SK-N-DZ (cell line): ENCODE measurements at regions not wholly inside any gene's neighbourhood (a gene's known extent, or its start where the extent isn't known, plus 50 kb on each side); places are given as distances from the start of the nearest gene placed in this dataset.
A peak's percentile ranks its signal among the peaks of the same experiment; 100 is the strongest.

ENCODE experiments used
- DNase-seq: peaks from one replicate; pipeline ENCODE4 v3.0.0-alpha.2; 2015; ENCODE audit warnings: low spot score

DNA sequence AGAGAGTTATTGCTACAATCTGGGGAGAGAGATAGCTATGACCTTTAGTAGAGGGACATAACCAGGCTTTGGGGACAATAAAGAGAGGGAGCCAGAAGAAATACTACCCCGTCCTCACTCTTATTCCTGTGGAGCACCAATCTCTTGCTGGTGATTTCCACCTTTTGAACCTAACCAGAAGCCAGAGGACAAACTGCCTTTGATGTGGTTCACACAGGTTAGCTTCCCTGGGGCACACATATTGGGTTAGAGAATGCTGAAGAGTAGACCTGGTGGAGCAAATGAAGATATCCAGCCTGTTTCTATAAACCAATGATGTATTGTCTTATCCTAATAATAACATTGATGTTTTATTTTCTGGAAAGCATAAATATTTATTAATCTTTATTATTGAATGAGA is 399.3 kb downstream of the HTR7 start:
- no peak for DNase-seq

DNA sequence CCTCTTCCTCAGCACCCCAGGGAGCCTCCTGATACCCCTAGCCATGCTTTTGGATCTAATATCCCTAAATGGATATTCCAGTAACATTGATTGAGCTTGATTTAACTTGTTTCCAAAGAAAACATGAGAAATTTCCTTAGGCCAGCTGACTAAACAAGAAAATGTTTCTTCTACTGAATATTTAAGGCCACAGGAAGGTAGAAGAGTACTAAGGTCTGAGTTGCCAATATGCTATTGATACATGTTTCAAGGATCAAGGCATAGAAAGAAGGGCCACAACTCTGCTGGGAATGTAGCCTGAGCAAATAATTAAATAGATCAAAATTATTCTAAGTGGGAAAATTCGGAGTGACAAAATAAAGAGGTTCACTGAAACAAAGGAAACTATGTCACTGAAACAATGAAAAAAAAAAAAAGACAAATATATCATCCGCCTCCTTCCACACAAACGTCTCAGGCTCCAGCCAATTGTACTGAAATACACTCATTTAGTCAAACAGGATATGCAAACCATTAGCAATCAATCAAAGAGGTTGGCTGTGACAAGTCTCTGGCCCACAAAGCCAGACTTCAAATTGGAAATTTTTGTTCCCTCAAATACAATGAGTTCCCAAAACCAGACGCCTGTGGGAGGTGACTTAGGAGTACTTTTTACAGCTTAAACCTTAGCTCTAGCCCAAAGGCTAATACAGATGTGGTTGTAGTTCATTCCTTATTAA is 396.2 kb downstream of the HTR7 start:
- DNase-seq: no peak

DNA sequence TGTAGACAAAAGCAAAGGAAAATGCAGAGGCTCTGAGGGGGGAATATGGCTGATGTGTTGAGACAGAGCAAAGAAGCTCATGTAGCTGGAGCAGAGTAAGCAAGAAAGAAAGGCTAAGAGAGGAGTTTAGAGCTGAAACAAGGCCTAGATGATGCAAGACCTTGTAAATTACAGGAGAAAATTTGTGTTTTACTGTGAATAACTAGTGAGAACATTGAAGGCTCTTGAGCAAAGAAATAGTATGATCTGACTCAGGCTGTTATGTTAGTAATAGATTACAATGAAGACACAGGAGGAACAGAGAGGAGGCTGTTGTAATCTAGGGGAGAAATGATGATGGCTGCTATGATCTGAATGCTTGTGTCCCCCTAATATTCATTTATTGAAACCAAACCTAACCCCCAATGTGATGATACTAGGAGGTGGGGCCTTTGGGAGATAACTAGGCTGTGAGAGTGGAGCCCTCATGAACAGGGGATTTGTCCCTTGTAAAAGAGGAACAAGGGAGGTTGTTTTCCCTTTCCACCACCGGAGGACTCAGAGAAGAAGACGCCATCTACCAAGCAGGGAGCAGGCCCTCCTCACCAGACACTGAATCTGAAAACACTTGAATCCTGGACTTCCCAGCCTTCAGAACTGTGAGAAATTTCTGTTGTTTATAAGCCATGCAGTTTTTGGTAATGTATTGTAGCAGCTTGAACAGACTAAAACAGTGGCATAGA is 394.9 kb downstream of the HTR7 start:
- DNase-seq: no peak

DNA sequence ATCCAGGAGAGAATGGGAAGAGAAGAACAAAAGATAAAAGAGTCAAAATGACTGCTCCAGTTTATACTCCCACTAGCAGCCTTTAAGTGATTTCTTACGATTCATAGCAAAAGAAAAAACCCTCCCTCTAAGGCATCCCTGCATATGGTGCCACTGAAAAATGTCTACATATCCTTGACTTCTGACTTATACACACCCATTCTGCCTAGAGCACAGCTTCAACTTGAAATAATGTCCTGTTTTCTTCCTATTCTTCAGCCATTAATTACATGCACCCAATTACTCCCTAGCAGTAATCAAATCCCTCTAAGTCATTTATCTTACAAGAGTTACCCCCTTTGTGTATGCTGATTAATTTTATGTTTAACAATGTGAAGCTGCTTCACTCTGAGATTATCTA is 393.5 kb downstream of the HTR7 start:
- DNase-seq: no peak

DNA sequence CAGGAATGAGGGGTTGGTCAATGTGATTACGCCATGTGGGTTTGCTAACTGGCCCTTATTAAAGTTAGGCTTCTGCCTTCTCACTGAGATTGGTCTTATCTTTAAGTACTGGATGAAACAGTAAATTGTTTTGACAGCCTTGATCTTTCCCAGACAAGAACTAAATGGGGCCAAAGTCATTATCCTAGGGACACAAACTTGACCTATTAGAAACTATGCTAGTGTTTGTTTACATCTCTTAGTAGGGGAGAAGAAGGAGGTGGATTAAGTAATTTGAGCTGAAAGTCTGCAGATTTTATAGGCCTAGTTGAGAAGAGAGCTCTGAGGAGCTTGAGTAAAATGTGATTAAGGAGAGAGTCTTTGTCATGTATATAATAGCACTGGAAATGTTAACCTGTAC is 386.9 kb downstream of the HTR7 start:
- DNase-seq: peak; percentile 92

DNA sequence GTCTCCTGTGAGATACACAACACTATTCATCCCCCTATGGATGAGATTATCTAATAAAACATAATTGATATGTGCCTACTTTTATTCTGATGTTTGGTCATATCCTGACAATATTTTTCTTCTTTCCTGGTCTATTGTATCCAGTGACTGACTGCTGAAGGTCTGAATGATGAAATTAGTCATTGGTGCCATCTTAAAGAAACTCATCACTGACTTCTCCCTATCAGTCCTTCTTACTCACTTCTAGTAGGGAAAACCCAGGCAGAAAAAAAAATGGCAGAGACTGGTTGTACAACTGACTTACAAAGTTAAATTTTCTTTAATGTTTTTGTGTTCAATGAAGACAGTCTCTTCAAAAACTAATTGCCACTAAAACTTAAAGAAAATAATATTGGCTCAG is 377.4 kb downstream of the HTR7 start:
- DNase-seq: no peak

DNA sequence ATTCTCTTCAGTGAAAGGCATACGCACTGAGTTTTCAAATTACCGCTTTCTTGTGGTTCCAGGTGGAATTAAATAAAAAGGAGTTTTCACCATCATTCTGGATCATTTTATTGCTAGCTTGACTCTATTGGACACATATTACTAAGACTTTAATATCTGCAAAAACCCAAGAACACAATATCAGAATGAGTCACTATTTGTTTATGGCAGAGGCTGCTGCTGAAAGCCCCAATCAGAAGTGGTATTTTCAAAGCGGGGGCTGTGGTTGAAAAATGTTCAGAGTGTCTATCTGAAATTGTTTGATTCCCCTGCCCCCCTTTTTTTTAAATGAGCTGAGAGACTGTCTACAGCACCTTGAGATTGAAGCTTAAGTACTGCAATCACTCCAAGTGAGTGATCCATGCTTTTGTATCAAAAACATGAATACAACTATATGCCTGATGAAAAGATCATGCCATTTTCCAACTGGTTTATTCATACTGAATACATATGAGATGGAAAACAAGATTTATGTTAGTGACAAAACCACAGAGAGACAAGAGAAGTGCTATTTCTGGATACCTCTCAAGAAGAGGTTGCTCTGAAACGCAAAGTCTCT is 376.4 kb downstream of the HTR7 start:
- no peak for DNase-seq

DNA sequence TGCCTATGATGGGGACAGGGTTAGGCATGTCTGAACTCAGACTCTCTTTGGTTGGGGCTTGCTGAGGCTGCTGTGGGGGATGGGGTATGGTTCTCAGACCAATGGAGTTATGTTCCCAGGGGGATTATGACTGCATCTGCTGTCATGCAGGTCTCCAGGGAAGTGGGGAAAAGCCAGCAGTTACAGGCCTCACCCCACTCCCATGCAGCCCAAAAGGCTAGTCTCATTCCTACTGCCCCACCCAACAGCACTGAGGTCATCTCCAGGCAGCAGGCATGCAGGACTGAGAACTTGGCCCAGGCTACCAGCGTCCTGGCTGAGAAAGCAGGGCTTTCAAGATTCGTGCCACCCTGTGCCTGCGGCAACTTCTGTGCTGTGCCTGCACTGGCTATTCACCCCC is 373.3 kb downstream of the HTR7 start:
- no peak for DNase-seq

DNA sequence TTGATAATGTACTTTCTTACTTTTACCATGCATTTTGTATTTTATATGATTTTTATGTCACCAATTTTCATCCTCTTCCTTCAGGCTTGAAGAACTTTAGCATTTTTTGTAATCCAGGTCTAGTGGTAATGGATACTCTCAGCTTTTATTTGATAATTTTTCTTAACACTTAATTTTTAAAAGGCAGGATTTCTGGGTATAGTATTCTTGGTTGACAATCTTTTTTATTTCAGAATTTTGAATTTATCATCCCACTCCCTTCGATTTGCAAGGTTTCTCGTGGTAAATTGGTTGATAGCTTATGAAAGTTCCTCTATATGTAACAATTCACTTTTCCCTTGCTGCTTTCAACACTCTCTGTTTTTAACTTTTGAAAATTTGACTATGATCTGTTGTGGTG is 363.7 kb downstream of the HTR7 start:
- no peak for DNase-seq

DNA sequence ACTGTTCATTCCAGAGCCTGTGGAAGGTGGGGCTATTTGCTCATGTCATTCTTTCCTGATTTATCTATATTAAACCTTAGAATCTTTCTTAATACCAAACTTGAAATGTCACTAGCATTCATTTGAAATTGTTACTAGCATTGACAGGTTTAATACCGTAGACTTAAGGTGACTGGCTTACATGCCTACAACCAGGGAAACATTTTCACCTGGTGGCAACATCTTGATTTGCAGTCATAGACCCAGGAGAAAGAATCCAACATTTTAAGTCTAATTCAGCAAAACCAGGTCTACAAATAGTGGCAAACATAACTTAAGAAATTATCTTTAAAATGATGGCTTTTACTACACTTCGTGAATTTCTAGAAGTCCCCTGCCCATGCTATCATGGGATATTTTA is 353.7 kb downstream of the HTR7 start:
- no peak for DNase-seq

DNA sequence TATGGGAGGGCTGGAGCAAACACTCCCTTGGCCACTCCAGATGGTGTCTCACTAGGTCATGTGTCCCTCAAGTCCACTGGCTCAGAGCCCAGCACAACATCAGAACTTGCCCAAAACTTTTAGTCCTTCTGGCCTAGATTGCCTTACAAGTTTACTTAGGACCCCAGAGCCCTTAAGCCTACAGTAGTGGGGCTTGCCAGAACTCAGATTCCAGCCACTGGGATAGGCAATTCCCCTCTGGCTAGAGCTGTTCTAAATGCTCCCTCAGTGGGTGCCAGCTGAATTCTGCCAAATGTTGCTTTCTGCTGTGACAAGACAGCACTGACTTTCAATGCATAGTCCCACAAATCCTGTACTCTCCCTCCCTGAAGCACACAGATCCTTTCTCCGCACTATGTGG is 331.1 kb downstream of the HTR7 start:
- no peak for DNase-seq

DNA sequence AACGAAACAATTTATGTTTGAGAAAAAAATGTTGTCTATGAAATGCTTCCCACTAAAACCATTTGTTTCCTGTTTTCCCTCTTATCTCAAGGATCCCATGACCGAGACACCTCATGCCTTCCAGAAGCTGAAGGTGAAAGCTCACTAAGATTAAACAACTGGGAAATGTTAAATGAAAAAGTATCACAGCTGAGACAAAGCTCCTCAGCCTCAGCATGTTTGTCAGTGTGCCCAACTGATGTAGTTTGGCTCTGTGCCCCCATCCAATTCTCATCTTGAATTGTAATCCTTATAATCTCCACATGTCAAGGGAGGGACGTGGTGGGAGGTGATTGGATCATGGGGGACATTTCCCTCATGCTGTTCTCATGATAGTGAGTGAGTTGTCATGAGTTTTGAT is 327.3 kb downstream of the HTR7 start:
- DNase-seq: no peak

DNA sequence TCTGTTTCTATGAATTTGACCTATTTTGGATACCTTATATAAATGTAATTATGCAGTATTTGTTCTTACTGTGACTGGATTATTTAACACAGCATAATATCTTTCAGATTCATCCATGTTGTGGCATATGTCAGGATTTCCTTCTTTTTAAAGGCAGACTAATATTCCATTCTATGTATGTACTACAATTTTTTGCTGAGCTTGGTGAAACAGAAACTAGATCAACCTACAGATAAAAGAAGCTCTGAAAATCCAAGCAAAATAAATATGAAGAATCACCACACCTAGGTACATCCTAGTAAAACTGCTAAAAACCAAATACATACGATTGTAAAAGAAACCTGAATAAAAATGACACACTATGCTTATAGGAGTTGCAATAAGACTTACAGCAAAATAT is 300.5 kb downstream of the HTR7 start:
- no peak for DNase-seq

DNA sequence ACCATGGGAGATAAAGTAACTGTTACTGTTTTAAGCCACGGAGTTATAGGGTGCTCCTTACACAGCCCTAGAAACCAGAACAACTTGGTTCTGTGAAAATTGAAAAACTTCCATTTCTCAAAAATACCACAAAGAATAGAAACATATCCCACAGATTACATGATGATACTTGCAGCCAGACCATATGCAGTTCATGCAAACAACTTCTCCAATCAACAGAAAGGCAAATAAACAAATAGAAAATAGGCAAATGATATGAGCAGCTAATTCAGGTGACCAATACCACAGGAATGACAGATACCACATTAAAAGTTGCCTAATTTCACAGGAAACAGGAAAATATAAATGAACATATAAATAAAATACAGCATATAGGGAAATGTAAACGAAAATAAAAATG is 297.5 kb downstream of the HTR7 start:
- DNase-seq: no peak

DNA sequence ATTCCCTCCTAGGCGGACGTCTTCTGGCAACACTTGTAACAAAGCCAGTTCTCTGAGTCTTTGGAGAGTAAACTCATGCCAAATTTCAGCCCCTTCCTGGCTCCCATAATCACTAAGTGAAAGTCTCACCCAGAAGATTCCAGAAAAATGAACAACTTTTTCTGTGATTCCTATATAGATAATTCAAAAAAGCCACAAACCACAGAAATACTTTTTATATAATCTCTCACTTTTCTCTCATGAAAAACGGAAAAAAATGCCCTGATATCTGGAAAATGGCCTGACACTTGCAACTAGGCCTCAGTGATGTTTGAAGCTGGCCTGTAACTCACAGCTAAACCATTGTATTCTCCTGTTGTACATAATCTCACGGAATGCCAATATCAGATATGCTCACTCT is 296.2 kb downstream of the HTR7 start:
- no peak for DNase-seq

DNA sequence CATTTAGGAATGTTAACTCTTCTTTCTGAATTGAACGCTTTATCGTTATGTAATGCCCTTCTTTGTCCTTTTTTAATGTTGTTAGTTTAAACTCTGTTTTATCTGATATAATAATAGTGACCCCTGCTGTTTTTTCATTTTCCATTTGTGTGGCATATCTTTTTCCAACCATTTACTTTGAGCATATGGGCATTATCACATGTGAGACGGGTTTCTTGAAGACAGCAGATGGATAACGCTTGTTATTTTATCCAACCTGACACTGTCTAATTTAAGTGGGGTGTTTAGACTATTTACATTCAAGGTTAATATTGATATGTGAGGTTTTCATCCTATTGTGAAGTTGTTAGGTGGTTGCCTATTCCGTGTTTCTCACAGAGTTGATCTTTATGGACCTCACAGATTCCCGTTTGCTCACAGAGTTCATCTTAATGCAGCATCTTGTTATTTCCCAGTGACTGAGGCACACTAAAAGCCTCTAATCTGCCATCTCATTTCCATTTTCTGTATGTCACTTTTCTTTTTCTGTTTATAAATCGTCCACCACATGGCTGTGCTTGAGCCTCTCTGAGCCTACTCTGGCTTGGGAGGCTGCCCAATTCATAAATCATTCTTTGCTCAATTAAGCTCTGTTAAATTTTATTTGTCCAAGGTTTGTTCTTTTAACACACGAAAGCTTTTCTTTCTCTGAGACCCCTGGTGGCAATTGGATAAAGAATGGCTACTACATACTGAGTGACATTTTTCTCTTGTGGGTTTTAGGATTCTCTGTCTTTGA is 286.2 kb downstream of the HTR7 start:
- DNase-seq: peak; percentile 35

DNA sequence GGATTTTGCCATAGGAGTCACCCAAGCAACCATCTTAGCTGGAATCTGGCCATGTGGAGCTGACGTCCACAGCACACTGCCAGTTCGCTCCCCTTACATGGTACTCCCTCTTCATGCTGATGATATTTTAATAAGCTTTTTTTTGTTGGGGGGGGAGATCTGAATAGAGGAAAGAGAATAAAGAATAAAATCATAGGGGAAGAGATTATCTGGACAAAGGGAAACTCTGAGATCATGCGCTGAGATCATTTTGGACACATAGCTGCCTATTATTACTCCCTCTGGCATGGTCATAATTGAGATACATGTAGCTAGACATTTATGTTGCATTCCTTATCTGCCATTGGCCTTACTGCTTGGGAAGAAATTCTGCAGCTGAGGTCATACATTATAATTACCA is 282.7 kb downstream of the HTR7 start:
- DNase-seq: no peak

DNA sequence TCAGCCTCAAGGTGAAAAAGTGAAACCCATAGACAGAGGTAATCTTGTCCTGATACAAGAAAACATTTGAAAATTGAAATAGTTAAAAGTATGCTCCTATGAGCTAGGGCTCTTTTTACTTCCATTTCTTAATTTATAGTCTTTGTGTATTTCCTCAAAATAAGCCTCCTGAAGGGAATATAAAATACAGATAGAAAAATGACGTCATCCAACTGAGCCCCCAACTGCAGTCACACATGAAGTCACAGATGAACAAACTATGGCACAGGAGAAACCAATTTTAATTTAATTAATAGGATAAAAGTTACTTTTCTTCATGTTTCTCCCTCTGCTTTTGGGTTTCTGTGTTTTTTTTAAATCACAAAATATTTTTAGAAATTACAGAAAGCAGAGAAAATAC is 280.3 kb downstream of the HTR7 start:
- no peak for DNase-seq

DNA sequence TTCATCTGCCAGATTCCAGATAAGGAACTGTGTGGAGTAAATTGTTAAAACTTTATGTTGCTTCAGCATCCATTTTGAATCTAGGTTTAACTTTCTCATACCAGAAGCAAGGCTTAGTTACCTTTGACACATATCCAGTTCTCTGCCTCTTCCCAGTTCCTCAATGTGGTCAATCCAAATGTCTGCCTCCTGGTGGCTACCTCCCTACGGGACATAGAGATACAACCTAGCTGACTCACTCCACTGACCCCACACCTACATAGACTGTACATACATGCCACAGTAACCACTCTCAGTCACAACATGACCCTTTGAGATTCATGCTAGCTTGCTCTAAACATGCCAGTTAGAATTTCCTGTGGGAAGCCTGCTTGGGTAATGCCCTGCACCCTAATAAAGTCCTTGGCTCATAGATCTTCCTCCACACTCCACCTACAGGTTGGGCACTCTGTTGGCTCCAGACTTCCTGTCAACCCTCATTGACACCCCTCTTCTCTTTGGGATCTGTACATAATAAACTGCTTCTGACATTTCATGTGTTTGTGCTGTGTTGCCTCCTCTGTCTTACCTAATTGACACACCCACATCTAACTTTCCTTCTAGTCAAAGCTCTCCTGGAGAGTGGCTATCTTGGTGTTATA is 278.1 kb downstream of the HTR7 start:
- no peak for DNase-seq

DNA sequence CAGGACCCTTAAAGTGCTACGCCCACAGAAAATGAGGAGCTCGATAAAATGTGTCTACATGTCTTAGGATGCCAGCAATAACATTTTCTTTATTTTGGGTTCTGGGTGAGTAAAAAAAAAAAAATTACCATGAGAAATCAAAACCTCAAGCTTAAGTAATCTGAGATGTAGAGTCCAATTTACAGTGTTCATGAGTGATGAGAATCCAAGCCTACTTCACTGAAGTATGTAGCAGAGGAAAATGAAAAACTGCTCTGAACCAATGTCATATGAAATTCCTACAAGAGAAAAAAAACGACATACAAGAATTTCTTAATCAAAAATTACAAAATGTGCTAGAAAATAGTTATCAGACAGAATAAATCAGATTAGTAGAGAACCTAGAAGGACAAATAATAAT is 274.4 kb downstream of the HTR7 start:
- DNase-seq: no peak

DNA sequence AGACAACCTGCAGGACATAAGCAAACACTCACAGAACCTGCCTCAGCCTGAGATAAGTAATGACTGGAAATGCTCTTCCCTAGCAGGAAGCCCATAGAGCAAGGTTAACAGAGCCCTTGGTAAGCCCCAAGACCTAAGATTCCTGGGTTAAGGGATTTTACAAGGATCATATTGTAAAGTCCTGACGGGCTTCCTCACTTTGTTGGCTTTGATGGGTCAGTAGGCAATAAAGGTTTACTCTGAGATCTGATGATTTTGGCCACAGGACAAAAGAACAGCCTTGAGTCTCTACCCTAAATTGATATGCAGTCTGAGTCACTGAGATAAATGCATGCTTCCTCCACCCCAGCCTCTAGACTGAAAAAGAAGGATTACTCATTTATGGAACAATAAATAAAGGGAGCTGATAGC is 270.8 kb downstream of the HTR7 start:
- DNase-seq: no peak

DNA sequence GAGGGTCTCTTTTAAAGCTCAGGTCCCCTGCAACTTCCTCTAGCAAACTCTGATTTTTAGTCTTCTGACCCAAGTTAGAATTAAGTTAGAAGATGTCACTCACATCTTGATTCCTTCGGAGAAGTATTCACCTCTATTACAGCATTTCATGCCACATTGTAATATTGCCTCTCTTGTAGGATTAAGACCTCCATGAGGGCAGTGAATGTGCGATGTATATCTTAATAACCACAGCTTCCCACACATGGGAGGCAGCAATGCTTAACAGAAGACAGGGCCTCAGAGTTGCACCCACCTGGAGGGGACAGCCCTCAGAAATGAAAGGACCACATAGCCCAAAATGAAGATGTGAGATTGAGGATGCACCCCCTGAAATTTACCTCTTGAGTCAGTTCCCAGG is 270.3 kb downstream of the HTR7 start:
- DNase-seq: no peak
